Pancreas (tissue), 10 donors: ENCODE measurements at regions not wholly inside any gene's neighbourhood (a gene's known extent, or its start where the extent isn't known, plus 50 kb on each side); places are given as distances from the start of the nearest gene placed in this dataset.

ENCODE experiments used
- ATAC-seq, 4 donors: fragments of 200-7000 bp; cut with Tn5 transposase; one replicate each; pipeline versions ENCODE4 v1.8.0 to v1.9.1; 2020; ENCODE audit warnings: mild to moderate bottlenecking in 4 of 4, moderate library complexity in 4 of 4
- DNase-seq, 6 donors: peaks; one replicate each; pipeline ENCODE4 v3.0.0-alpha.2; 2020
- FAIRE-seq: peaks from 2 replicates; lab custom pipeline; 2012; peaks lifted over from hg19 to GRCh38; lab: Jason Lieb, UNC
- H3K27ac ChIP-seq, 4 donors: fragments of 200-600 bp; sonication (generic); 1 replicate in 3 of 4; 2 replicates in 1 of 4; pipeline versions ENCODE4 v1.5.0 to v1.8.0; 2020
- H3K27me3 ChIP-seq, 4 donors: fragments of 200-600 bp; one replicate each; pipeline ENCODE4 v1.8.0; 2021
- H3K36me3 ChIP-seq, 3 donors: fragments of 200-600 bp; sonication (generic) in 1 of 3; one replicate each; pipeline versions ENCODE4 v1.5.0 to v1.8.0; 2020 to 2021
- H3K4me1 ChIP-seq, 3 donors: fragments of 200-600 bp; one replicate each; pipeline ENCODE4 v1.8.0; 2021
- H3K4me3 ChIP-seq, 4 donors: fragments of 200-600 bp; sonication (generic) in 2 of 4; one replicate each; pipeline versions ENCODE4 v1.5.0 to v1.8.0; 2020 to 2021
- H3K9me3 ChIP-seq, 4 donors: fragments of 200-600 bp; one replicate each; pipeline ENCODE4 v1.8.0; 2021
- WGBS, 2 donors: extraction: QIAGEN DNeasy Blood & Tissue Kit; methylation state at CpG; one replicate each; pipeline ENCODE4 v1.1.7; 2013; 5-methylcytosine and 5-hydroxymethylcytosine counted together
- intact Hi-C, 3 donors: fragments of 100-400 bp; cut with DNase I; formaldehyde crosslinking; loops; one replicate each; pipeline versions ENCODE4 v1.11.1 to v1.14.2; 2022
- TF ChIP-seq, protein P1 (sequence below), 4 donors: fragments of 200-600 bp; sonication (generic) in 3 of 4; IDR thresholded peaks; one replicate each; pipeline versions ENCODE4 v1.5.0 to v1.8.0; 2021; ENCODE audit warnings: antibody characterized with exemption in 4 of 4
- donor health status: healthy with polysubstance abuse.
- donor health status: DM: no; HTN: no; CAD: no; lungs with moderate emphysema.
- donor health status: DM: no; HTN: no; CAD: no.
- donor health status: control.
- donor health status: control.
- donor health status: Bipolar disorder and iron deficiency.
- donor health status: DM: yes; HTN: yes; CAD: no.
- donor health status: DM: no; HTN: no; CAD: no.
- donor health status: DM: no; HTN: no; CAD: no.
- donor health status: DM: yes; HTN: yes; CAD: no.

- intact Hi-C loops: no loop called here
- Histone ChIP-seq H3K9me3 (no peaks in the 10 kb centered on the region), H3K4me1 (no peaks in the 10 kb centered on the region), H3K27ac (no peak overlapping the region), H3K27me3 (peaks cover 0 to 4% (median 0%) of the 10 kb centered on the region in 4 donors), H3K36me3 (no peaks in the 10 kb centered on the region), H3K4me3 (no peak overlapping the region)
- no peak for DNase-seq
- no peak for ATAC-seq
- 72 to 82% methylated on average over 6 of the region's 6 CpGs for WGBS, 2 donors
- FAIRE-seq: no peak
- TF ChIP-seq, protein P1, sequence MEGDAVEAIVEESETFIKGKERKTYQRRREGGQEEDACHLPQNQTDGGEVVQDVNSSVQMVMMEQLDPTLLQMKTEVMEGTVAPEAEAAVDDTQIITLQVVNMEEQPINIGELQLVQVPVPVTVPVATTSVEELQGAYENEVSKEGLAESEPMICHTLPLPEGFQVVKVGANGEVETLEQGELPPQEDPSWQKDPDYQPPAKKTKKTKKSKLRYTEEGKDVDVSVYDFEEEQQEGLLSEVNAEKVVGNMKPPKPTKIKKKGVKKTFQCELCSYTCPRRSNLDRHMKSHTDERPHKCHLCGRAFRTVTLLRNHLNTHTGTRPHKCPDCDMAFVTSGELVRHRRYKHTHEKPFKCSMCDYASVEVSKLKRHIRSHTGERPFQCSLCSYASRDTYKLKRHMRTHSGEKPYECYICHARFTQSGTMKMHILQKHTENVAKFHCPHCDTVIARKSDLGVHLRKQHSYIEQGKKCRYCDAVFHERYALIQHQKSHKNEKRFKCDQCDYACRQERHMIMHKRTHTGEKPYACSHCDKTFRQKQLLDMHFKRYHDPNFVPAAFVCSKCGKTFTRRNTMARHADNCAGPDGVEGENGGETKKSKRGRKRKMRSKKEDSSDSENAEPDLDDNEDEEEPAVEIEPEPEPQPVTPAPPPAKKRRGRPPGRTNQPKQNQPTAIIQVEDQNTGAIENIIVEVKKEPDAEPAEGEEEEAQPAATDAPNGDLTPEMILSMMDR (IDR thresholded peaks at IDR 0.05): no peak
Observed at GRCh38 chr14:99009871-99010270, 262.1 kb downstream of the BCL11B start.

DNA sequence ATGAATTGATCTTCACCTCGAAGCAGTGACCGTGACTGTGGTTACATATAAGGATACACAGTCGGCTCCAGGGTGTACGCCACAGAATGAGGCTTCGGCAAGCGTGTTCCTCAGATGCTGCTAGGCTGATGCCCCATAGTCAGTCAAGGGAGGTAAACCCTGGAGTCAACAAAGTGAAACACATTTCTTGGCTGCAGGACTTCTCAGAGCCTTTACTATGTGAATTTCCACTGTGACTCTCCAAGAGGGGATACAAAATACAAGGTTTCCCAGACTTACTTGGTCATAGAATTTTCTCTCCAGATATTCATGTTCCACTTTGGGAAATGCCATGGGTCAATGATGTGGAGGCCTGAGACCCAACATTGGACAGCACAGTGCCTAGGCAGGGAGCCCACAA, 260.6 kb downstream of the BCL11B start:
- H3K27me3 ChIP-seq: no peaks in the 10 kb centered on the region
- FAIRE-seq (no peak), DNase-seq (no peak), ATAC-seq (no peak)
- no peaks in the 10 kb centered on the region for H3K9me3 ChIP-seq
- TF ChIP-seq, protein P1 (IDR thresholded peaks at IDR 0.05): no peak
- no peaks in the 10 kb centered on the region for H3K36me3 ChIP-seq
- 84 to 89% methylated on average over 6 of the region's 6 CpGs for WGBS, 2 donors
- no peak overlapping the region for H3K27ac ChIP-seq
- no peak overlapping the region for H3K4me3 ChIP-seq
- no peaks in the 10 kb centered on the region for H3K4me1 ChIP-seq
- intact Hi-C loops: no loop called here

DNA sequence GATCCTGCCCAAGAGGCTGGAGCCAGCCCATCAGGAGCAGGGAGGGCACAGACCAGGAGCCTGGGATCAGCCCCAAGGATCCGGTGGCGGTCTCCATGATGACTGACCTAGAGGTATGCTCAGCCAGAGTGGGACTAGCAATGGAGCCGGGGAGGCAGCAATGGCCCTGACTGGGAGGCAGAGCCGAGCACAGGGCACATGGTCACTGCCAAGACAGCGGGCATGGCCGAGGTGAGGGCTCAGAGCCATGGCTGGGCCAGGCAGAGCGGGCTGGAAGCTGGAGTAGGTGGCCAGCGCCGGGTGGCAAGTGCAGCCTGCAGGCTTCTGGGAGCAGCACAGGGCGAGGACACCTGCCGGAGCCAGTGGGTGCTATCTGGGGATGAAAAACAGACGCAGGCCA, 259.3 kb downstream of the BCL11B start:
- H3K27me3 ChIP-seq: no peaks in the 10 kb centered on the region

GRCh38 chr14:99015833-99016232, 256.2 kb downstream of the BCL11B start:
- FAIRE-seq (no peak), DNase-seq (no peak), ATAC-seq (no peak)
- H3K27ac ChIP-seq: no peak overlapping the region
- TF ChIP-seq, protein P1 (IDR thresholded peaks at IDR 0.05): no peak
- 55 to 75% methylated on average over 14 of the region's 14 CpGs for WGBS, 2 donors
- intact Hi-C loops: no loop called here
- H3K27me3 ChIP-seq: no peaks in the 10 kb centered on the region
- no peaks in the 10 kb centered on the region for H3K36me3 ChIP-seq
- H3K9me3 ChIP-seq: no peaks in the 10 kb centered on the region
- H3K4me1 ChIP-seq: no peaks in the 10 kb centered on the region
- no peak overlapping the region for H3K4me3 ChIP-seq

More for the DNA sequence above, 259.3 kb downstream of the BCL11B start:
- H3K4me1 ChIP-seq: no peaks in the 10 kb centered on the region
- no peaks in the 10 kb centered on the region for H3K9me3 ChIP-seq
- no peak overlapping the region for H3K27ac ChIP-seq
- no peak for DNase-seq
- TF ChIP-seq, protein P1 (IDR thresholded peaks at IDR 0.05): no peak
- intact Hi-C loops: no loop called here
- FAIRE-seq: no peak
- WGBS, 2 donors: 68 to 77% methylated on average over 12 of the region's 12 CpGs
- no peak for ATAC-seq
- no peak overlapping the region for H3K4me3 ChIP-seq
- H3K36me3 ChIP-seq: no peaks in the 10 kb centered on the region

DNA sequence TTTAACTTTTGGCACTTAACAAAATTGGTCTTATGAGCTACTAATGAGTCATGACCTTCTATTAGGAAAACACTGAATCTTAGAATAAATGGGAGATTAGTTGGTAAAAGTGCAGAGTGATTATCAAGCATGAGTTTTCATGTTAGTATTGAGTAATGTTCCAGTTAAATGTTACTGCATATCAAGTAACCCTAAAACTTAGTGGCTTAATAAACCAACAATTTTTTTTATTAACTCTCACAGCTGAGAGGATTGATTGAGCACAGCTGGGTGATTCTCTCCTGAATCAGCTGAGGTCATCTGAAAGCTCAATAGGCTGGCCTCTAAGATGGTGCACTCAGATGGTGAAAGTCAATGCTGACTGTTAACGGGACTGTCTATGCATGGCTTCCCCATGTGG, 248.6 kb downstream of the BCL11B start:
- TF ChIP-seq, protein P1 (IDR thresholded peaks at IDR 0.05): no peak
- no peaks in the 10 kb centered on the region for H3K4me1 ChIP-seq
- no peaks in the 10 kb centered on the region for H3K27me3 ChIP-seq
- DNase-seq (no peak), FAIRE-seq (no peak), ATAC-seq (no peak)
- intact Hi-C loops: no loop called here
- no peak overlapping the region for H3K27ac ChIP-seq
- no peaks in the 10 kb centered on the region for H3K36me3 ChIP-seq
- no peak overlapping the region for H3K4me3 ChIP-seq
- 32 to 55% methylated on average over 1 of the region's 1 CpG for WGBS, 2 donors
- H3K9me3 ChIP-seq: no peaks in the 10 kb centered on the region
